HG03097 (cell line): ENCODE measurements at regions not wholly inside any gene's neighbourhood (a gene's known extent, or its start where the extent isn't known, plus 50 kb on each side); places are given as distances from the start of the nearest gene placed in this dataset.

Experiments
- ATAC-seq: cut with Tn5 transposase; IDR thresholded peaks from one replicate; pipeline ENCODE4 v1.9.1; 2021; ENCODE audit not compliant: unreplicated experiment, low FRiP score

DNA sequence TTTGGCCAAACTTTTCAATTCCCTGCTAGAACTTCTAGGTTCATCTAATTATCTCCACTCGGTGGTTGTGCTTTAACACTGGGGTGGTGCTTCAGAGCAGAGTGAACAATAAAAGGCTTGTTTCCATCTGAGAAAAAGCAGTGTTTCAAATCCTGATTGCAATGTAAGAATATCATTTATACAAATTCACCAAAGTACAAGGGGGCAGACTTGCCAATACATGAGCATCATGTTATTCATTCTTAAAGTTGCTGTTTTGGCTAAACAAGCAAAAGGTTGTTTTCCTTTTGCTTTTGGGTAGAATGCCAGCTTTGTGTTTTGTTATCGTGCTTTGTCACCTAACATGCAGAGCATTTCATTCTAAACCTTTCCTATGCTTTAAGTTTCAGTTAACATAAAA, 78.5 kb upstream of the UBAC2 start:
- ATAC-seq: no peak

DNA sequence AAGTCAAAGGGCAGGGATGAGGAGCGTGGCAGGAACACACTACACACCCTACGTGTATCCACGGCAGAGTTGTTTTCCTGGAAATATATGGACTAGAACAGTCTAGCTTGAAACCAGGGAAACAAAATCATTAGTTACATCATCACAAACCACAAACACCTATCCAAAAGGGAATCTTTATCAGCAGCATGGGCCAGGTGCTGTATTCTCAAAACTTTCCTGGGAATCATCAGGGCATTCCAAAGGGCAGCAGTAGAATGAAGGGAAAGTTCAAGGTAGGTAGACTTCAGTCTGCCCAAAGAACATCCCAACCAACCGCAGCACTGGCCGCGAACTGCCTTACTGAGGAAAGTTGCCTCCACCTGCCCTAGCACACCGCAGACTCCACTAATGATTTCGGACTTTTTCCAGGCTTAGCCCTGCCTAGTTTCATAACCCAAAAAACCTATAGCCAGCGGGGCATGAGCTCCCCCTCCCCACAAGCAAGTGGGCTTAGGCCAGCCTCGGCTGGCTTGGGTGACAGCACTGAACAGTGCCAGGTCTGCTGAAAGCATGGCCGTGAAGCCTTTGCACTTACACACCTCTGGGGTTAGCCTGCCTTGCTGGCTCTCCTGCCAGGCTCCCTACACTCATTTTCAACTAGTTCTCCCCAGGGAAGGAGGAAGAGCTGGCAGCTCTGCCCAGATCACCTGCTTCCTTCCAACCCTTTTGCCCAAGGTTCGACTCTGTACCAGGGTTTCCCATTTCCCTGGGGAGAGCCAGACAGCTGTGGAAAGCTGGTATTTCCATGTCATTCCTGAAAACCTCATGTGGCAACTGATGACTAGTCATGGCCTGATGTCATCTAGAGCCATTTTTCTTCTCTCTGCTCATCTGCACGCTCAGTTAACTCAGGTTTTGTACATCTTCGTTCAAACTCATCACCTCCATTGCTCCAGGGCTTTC, 77.3 kb upstream of the UBAC2 start:
- ATAC-seq: no peak

DNA sequence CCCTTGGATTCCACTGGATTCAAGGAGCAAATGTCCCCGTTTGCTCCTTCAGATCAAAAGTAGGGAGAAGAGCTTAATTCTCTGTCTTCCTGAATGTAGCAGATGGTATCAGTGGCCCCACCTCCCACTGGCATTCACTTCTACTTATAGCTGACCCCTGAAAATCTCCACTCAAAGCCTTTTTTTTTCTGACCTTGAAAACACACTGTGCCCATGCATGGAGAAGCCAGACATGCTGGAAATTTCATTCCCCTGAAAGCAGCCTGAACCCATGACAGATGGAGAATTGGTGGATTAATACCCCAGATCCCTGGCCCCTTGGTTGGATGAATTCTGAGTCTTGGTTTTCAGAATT, 76.6 kb upstream of the UBAC2 start:
- ATAC-seq: no peak

DNA sequence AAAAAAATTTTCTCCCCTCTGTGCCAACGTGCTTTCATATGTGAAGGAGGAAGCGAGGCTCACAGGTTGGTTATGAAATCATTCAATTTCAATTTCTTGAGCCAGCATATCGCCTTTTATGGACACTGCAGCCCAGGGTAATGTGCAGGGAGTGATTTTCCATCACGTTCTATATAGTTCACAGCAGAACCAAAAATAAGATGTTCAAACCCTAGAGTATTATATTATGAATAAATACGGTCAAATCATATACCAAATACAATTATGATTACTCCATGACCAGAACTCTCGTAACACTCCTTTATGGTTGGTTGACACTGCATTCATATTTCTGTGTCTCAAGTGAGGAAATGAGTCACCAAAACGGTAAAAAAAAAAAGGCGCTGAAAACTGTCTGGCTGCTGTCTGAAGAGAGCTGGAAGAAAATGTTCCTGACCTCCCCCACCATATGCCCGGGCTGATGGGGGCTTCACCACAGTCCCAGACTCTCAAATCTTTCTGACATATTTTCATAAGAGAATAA, 75.8 kb upstream of the UBAC2 start:
- ATAC-seq: peak; percentile 60

DNA sequence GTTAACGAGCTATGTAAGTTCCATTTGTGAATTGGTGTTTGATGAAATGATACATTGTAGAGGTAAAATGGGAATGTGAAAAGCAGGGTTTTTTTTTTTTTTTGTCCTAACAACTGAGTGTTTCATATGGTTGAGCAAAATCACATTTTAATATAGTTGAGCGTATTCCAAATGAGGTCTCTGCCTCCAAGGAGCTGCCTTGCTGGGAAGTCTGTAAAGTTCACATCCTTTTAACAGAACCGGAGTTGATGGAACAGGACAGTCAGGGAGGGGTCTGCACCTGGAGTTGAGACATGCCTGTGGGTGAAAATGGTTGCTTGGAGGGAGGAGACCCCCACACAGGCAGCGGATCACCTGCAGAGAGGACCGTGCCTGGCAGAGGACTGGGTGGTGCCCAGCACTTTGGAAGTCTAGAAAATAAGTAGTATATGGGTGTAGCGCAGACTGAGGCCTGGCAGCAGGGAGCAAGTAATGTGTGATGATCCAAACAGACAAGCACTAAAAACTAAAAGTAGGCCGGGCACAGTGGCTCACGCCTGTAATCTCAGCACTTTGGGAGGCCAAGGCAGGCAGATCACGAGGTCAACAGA, 75.2 kb upstream of the UBAC2 start:
- ATAC-seq: no peak

DNA sequence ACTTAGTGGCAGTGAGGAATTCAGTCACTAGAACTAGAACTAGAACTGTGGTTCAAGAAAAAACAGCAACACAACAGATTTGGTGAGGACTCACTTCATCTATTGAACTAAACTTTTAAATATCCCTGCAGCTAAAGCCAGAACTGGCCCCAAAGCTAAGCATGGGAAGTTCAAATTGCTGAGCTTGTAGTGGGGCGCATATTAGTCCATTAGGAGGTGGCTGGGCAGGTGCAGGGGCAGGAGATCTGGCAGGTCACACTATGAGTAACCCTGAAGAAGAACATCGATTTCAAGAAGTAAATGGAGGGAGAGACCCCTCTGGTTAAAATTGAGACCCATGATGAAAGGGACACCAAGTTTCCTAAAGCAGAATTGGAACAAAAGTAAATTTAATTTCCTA, 73.8 kb upstream of the UBAC2 start:
- ATAC-seq: no peak

DNA sequence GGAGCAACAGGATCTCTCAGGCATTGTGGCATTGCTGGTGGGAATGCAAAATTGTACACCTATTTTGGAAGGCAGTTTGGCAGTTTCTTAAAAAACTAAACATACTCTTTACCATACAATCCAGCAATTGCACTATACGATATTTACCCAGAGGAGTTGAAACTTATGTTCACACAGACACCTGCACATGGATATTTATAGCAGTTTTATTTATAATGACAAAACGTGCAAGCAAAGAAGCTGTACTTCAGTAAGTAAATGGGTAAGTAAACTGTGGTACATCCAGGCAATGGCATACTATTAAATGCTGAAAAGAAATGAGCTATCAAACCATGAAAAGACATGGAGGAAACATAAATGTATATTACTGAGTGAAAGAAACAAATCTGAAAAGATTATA, 71.6 kb upstream of the UBAC2 start:
- ATAC-seq: no peak

DNA sequence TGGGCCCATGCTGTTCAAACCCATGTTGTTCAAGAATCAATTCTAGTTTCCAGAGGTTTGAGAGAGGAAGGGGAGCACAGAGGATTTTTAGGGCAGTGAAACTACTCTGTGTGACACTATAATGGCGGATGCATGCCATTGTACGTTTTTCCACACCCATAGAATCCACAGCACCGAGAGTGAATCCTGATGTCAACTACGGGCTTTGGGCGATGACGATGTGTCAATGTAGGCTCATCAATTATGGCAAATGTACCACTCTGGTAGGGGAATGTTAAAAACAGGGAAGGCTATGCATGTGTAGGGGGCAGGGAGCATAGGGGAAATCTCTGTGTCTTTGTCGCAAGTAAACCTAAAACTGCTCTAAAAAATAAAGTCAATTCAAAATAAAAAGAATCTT, 70.7 kb upstream of the UBAC2 start:
- ATAC-seq: no peak

DNA sequence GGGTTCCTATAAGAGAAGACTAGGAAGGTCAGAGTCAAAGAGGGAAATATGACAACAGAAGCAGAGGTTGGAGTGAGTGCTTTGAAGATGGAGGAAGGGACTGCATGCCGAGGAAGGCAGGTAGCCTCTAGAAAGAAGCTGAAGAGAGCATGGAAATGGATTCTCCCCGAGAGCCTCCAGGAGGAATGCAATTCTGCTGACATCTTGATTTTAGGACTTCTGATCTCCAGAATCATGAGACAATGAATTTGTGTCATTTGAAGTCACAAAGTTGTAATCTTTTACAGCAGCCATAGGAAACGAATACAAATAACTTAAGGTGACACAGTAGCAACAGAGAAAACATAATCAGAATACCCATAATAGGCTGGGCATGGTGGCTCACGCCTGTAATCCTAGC, 69.2 kb upstream of the UBAC2 start:
- no peak for ATAC-seq

DNA sequence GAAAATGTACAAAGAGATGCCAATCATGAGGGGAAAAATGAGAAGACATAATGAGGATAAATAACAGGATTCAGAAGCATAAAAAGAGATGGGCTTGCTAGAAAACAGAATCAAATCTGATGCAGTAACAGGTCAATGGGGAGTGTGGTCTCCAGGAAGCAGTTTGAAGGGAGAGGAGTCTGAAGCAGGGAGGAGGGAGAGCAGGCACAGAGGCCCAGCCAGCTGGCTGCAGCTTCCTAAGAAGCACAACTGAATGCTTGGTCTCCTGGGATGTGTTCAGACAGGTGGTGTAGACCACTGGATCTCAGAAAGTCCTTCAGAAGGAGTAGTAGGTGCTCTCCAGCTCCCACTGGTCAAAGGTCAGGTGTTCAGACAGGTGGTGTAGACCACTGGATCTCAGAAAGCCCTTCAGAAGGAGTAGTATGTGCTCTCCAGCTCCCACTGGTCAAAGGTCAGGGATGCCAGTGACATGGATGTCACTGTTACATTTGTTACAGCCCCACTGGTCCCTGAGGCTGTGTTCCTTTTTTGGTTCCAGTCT, 68.3 kb upstream of the UBAC2 start:
- ATAC-seq: no peak

DNA sequence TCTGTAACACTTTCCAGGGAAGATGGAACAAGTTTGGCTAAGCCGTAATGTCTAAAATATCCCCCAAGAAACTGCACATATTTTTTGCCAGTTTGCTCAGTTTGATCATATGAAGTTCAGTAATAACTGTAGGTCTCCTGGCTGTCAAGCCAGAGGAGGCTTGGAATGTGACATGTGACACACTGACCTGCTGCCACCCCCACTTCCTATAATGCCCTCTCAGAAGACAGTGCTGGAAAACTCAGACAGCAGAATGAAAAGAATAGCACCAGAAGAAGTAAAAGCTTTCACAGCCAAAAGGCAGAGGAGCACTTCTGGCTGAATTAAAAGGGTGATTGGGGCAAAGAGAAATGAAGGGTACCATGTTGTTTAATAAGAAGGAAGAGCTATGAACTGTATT, 67.4 kb upstream of the UBAC2 start:
- no peak for ATAC-seq

DNA sequence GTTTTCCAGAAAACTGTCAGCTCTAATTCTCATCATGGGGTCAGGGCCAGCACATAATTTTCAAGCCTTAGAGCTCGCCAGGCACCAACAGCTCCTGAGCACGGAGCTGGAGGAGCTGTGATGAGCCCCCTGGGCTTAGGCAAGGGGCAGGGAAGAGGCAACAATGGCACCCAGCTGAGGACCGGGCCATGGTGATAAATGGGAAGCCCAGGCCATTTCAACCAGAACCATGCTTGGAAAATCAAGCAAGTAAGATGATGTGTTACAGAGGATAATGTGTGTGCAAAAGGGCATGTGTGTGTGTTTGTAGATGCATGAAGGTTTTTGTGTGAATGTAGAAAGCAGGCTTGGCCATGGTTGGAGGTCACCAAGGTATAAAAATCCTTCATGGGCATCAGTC, 66.8 kb upstream of the UBAC2 start:
- ATAC-seq: no peak

DNA sequence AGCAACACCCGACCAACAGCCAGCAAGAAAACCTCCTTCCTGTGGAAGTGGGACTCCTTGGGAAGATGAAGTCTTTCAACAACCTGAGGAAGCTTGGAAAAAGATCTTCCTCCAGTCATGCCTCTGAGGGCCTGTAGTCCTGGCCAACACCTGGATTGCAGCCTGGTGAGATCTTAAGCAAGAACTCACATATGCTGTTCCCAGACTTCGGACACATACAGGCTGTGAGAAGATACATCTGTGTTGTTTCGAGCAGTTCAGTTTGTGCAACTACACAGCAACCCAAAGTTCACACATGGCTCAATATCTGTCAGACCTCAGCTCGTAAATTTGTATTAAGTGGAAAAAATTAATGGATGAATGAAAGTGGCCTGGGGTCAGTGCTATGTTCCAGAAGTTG, 65.1 kb upstream of the UBAC2 start:
- no peak for ATAC-seq

DNA sequence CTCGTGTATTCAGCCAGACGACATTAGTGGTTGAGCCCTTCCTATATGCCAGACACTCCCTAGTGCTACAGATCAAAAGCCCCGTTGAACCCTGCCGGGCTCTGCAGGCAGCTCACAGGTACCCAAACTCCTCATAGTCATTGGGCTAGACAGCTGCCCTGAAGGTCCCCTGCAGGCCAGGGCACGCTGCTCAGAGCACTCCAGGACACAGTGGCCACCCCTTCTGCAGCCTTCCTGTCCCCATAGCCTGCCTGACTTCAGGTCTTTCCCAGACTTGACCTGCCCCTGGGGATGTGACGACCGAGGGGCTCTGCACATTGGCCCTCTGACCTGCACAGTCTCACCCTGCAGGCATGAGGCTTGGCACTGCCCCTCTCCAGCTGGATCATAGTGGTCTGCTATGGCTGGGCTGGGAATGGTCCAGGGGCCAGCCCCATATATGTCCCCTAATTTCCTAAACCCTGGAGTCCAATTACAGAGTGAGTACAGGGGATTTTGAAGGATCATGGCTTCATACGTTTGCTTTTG, 64.2 kb upstream of the UBAC2 start:
- ATAC-seq: no peak

DNA sequence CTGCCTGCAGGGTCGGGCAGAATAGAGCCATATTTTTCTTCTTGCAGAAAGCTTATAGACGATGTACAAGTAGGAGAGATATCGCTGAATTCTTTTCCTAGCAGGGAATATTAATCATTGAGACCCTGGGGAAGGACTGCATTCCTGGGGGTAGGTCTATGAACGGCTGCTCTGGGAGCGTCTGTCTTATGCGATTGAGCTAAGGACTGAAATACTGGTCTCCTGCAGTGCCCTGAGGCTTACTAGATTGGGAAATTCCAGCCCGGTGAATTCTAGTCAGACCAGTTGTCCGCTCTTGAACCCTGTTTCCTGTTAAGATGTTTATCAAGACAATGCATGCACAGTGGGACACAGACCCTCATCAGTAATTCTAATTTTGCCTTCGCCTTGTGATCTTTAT, 59.8 kb upstream of the UBAC2 start:
- ATAC-seq: no peak

DNA sequence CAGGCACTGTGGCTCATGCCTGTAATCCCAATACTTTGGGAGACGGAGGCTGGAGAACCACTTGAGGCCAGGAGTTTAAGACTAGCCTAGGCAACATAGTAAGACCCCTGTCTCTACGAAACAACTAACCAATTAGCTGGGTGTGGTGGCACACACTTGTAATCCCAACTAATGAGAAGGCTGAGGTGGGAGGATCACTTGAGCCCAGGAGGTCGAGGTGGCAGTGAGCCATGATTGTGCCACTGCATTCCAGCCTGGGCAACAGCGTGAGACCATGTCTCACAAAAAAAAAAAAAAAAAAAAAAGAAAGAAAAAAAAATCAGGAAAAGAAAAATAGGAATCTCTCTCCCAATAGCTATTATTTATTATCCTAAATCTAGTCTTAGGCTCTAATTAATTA, 56.8 kb upstream of the UBAC2 start:
- ATAC-seq: no peak

DNA sequence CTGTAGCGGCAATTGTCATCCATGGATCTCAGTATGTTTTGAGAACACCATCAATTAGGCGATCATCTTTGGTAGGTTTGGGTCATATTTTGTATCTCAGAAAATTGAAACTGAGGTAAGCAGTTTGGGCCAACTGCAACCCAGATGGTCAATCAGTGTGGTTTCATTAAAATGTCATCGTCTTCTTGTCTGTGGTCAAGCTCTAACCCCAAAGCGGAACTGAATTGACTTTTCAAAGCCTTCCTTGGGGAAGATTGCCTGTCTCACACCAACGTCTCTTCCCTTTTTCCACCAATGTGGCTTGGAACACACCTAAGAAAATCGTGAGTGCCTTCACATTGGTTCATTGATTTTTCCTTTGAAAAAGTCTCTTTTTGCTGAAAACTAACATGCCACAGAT, 56.3 kb upstream of the UBAC2 start:
- ATAC-seq: no peak

DNA sequence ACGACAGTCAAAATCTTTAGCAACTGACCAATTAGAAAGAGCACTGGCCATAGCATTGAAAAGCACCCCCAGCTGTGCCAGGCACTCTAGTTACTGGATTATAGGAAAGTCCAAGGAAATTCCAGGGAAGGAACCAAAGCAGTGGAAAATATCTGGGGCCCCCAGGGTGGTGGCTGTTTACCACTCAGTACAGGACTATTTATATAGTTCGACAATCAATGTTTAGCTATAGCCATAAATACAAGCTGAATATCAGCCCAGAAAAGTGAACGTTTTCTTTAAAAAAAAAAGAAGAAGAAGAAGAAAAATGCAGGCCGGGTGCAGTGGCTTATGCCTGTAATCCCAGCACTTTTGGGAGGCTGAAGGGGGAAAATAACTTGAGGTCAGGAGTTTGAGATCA, 55.2 kb upstream of the UBAC2 start:
- no peak for ATAC-seq

DNA sequence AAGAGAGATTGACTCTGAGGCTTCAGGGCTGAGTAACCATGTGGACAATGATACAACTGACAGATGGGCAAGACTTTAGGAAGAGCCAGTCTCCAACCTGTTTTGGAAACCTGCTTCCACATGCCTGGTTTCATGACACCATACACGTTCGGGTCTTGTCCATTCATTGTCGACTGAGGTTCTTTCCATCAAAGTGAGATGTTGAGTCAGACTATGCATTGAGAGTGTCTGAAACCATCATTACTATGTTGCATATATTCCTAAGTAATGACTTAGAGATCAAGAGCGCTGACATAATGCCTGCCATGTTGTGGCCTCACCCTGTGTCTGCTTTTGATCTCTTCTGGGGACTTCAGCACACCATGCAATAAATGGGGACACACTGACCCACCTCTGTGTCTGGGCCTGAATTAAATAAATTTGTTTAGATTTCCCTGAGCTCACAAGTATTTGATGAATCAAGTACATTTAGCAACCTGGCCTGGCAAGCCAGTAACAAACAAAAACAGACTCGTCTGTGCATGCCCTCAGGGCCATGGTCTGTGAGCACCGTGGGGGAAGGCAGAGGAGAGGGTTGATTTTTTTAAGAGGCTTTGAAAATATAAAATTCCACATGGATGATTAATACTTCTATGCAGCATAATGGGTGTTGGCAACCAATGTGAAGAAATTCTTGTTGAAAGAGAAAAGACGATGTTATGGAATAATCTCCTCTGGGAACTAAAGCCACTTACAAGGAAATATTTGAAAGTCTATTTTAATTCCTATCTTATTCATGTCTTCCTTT, 49.9 kb upstream of the UBAC2 start:
- no peak for ATAC-seq
